ENCODE measurements at regions not wholly inside any gene's neighbourhood (a gene's known extent, or its start where the extent isn't known, plus 50 kb on each side); places are given as distances from the start of the nearest gene placed in this dataset.
"Not testable (repeated sequence)": the region's sequence is repeated elsewhere in the genome, so short reads cannot be mapped to it uniquely, and the experiment has no call there.

GRCh38 chr4:13733817-13734216, 106.3 kb upstream of the BOD1L1 start:
- H3K4me3 ChIP-seq (ENCODE audit: control insufficient read depth, low read depth, low read length), result no peak overlapping the region
- no peak for DNase-seq (ENCODE audit: low read depth)
- no peak for TF ChIP-seq CTCF (conservative IDR thresholded peaks at IDR 0.05; ENCODE audit: control insufficient read depth, insufficient read depth, low read depth, low read length)

GRCh38 chr4:13750594-13750993, 123.1 kb upstream of the BOD1L1 start:
- H3K4me3 ChIP-seq (ENCODE audit: control insufficient read depth, low read depth, low read length), result no peak overlapping the region
- DNase-seq (ENCODE audit: low read depth), result no peak
- TF ChIP-seq CTCF (conservative IDR thresholded peaks at IDR 0.05; ENCODE audit: control insufficient read depth, insufficient read depth, low read depth, low read length), result no peak

GRCh38 chr4:13761581-13761980, 134.1 kb upstream of the BOD1L1 start:
- not testable (repeated sequence) for DNase-seq (ENCODE audit: low read depth)

GRCh38 chr4:13762130-13762529, 134.6 kb upstream of the BOD1L1 start:
- no peak for TF ChIP-seq CTCF (conservative IDR thresholded peaks at IDR 0.05; ENCODE audit: control insufficient read depth, insufficient read depth, low read depth, low read length)
- DNase-seq (ENCODE audit: low read depth), result peak; percentile 54
- no peak overlapping the region for H3K4me3 ChIP-seq (ENCODE audit: control insufficient read depth, low read depth, low read length)

More at GRCh38 chr4:13761581-13761980, 134.1 kb upstream of the BOD1L1 start:
- not testable (repeated sequence) for H3K4me3 ChIP-seq (ENCODE audit: control insufficient read depth, low read depth, low read length)

GRCh38 chr4:13763707-13764106, 136.2 kb upstream of the BOD1L1 start:
- no peak for DNase-seq (ENCODE audit: low read depth)
- H3K4me3 ChIP-seq (ENCODE audit: control insufficient read depth, low read depth, low read length), result no peak overlapping the region
- TF ChIP-seq CTCF (conservative IDR thresholded peaks at IDR 0.05; ENCODE audit: control insufficient read depth, insufficient read depth, low read depth, low read length), result no peak

- peak; percentile 59 for DNase-seq (ENCODE audit: low read depth)
- TF ChIP-seq CTCF (conservative IDR thresholded peaks at IDR 0.05; ENCODE audit: control insufficient read depth, insufficient read depth, low read depth, low read length), result no peak
- no peak overlapping the region for H3K4me3 ChIP-seq (ENCODE audit: control insufficient read depth, low read depth, low read length)
Observed at GRCh38 chr4:13765539-13765938, 138.0 kb upstream of the BOD1L1 start.

- no peak overlapping the region for H3K4me3 ChIP-seq (ENCODE audit: control insufficient read depth, low read depth, low read length)
- no peak for TF ChIP-seq CTCF (conservative IDR thresholded peaks at IDR 0.05; ENCODE audit: control insufficient read depth, insufficient read depth, low read depth, low read length)
- peak; percentile 39 for DNase-seq (ENCODE audit: low read depth)
Observed at GRCh38 chr4:13766761-13767540, 139.4 kb upstream of the BOD1L1 start.

Measured in fibroblast of mammary gland (primary cell).